Hepatocyte (in vitro differentiated cells): ENCODE measurements at regions not wholly inside any gene's neighbourhood (a gene's known extent, or its start where the extent isn't known, plus 50 kb on each side); places are given as distances from the start of the nearest gene placed in this dataset.

Source experiments
- DNase-seq: peaks from one replicate; pipeline ENCODE4 v3.0.0-alpha.2; 2016; ENCODE audit warnings: low spot score
- H2AFZ ChIP-seq: fragments of 200-600 bp; sonication (generic); 2 replicates; pipeline ENCODE4 v1.6.0; 2016; ENCODE audit warnings: antibody characterized with exemption, mild to moderate bottlenecking
- H3K27ac ChIP-seq: fragments of 200-600 bp; sonication (generic); 2 replicates; pipeline ENCODE4 v1.5.1; 2016; ENCODE audit warnings: mild to moderate bottlenecking
- H3K27me3 ChIP-seq: fragments of 200-600 bp; sonication (generic); 2 replicates; pipeline ENCODE4 v1.6.1; 2016
- H3K36me3 ChIP-seq: fragments of 200-600 bp; sonication (generic); replicated peaks from 2 replicates; pipeline ENCODE4 v1.5.1; 2016; ENCODE audit warnings: low read depth; ENCODE audit not compliant: insufficient read depth
- H3K4me1 ChIP-seq: fragments of 200-600 bp; sonication (generic); 2 replicates; pipeline ENCODE4 v1.5.1; 2016; ENCODE audit warnings: mild to moderate bottlenecking, moderate library complexity; ENCODE audit not compliant: insufficient read depth
- H3K4me2 ChIP-seq: fragments of 200-600 bp; sonication (generic); 2 replicates; pipeline ENCODE4 v1.6.0; 2016
- H3K4me3 ChIP-seq: fragments of 200-600 bp; sonication (generic); 2 replicates; pipeline ENCODE4 v1.5.1; 2016; ENCODE audit warnings: mild to moderate bottlenecking
- H3K79me2 ChIP-seq: fragments of 200-600 bp; sonication (generic); 2 replicates; pipeline ENCODE4 v1.6.0; 2017; ENCODE audit warnings: mild to moderate bottlenecking
- H3K9me2 ChIP-seq: fragments of 200-600 bp; sonication (generic); replicated peaks from 2 replicates; pipeline ENCODE4 v1.6.0; 2017; ENCODE audit warnings: mild to moderate bottlenecking; ENCODE audit not compliant: insufficient read depth
- H3K9me3 ChIP-seq: fragments of 200-600 bp; sonication (generic); 2 replicates; pipeline ENCODE4 v1.5.1; 2016; ENCODE audit warnings: low read depth, mild to moderate bottlenecking
- H4K20me1 ChIP-seq: fragments of 200-600 bp; sonication (generic); 2 replicates; pipeline ENCODE4 v1.6.0; 2016; ENCODE audit warnings: mild to moderate bottlenecking; ENCODE audit not compliant: insufficient read depth, poor library complexity, severe bottlenecking
- EZH2 ChIP-seq: fragments of 200-600 bp; sonication (generic); IDR thresholded peaks from 2 replicates; pipeline ENCODE4 v1.6.1; 2016; ENCODE audit warnings: antibody characterized with exemption, mild to moderate bottlenecking, borderline replicate concordance
- EZH2phosphoT487 ChIP-seq: fragments of 200-600 bp; sonication (generic); IDR thresholded peaks from one replicate; pipeline ENCODE4 v1.6.1; 2018; ENCODE audit warnings: antibody characterized with exemption, mild to moderate bottlenecking, low read depth, moderate library complexity; ENCODE audit not compliant: unreplicated experiment, severe bottlenecking
- WGBS: methylation state at CpG from one replicate; pipeline ENCODE4 v1.1.6; 2016; ENCODE audit warnings: low lambda C conversion rate; ENCODE audit errors: missing lambda C conversion rate; 5-methylcytosine and 5-hydroxymethylcytosine counted together
- TF ChIP-seq, protein P1 (sequence below): fragments of 200-600 bp; sonication (generic); IDR thresholded peaks from 2 replicates; pipeline ENCODE4 v1.5.1; 2016; ENCODE audit warnings: antibody characterized with exemption, mild to moderate bottlenecking; ENCODE audit not compliant: poor library complexity

DNA sequence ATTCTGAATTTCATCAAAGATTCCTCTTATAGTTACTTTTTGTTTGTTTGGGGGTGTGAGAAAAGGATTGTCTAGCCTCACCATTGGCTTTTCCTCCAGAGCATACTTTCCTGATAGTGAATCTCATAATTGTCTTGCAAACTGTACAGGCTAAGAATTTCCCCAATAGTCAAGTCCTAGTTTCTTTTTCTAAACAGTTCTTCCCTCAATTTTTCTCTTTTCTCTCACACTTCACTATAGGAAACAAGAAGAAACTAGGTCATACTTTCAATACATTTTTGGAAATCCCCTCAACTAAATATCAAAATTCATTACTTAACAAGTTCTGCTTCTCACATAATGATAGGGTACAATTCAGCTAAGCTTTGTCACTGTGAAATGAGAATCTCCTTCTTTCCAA lies 241.9 kb downstream of the IL20RB start:
- Histone ChIP-seq H3K27me3 (no peaks in the 10 kb centered on the region), H3K4me1 (no peaks in the 10 kb centered on the region), H3K9me2 (no peaks in the 10 kb centered on the region), H3K27ac (no peak overlapping the region), H3K4me2 (no peak overlapping the region), H3K36me3 (no peaks in the 10 kb centered on the region), H3K4me3 (no peak overlapping the region), H4K20me1 (no peaks in the 10 kb centered on the region), H3K9me3 (no peaks in the 10 kb centered on the region), H2AFZ (no peak overlapping the region), H3K79me2 (no peaks in the 10 kb centered on the region)
- DNase-seq, result no peak
- TF ChIP-seq, protein P1, sequence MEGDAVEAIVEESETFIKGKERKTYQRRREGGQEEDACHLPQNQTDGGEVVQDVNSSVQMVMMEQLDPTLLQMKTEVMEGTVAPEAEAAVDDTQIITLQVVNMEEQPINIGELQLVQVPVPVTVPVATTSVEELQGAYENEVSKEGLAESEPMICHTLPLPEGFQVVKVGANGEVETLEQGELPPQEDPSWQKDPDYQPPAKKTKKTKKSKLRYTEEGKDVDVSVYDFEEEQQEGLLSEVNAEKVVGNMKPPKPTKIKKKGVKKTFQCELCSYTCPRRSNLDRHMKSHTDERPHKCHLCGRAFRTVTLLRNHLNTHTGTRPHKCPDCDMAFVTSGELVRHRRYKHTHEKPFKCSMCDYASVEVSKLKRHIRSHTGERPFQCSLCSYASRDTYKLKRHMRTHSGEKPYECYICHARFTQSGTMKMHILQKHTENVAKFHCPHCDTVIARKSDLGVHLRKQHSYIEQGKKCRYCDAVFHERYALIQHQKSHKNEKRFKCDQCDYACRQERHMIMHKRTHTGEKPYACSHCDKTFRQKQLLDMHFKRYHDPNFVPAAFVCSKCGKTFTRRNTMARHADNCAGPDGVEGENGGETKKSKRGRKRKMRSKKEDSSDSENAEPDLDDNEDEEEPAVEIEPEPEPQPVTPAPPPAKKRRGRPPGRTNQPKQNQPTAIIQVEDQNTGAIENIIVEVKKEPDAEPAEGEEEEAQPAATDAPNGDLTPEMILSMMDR, result no peak
- TF ChIP-seq EZH2phosphoT487 (no peak), EZH2 (no peak)

GRCh38 chr3:137201066-137201465 lies 243.3 kb downstream of the IL20RB start:
- no peaks in the 10 kb centered on the region for H3K9me3 ChIP-seq
- H3K4me3 ChIP-seq, result no peak overlapping the region
- no peak overlapping the region for H3K4me2 ChIP-seq
- no peaks in the 10 kb centered on the region for H3K9me2 ChIP-seq
- H3K36me3 ChIP-seq, result no peaks in the 10 kb centered on the region
- no peaks in the 10 kb centered on the region for H3K27me3 ChIP-seq
- H3K79me2 ChIP-seq, result no peaks in the 10 kb centered on the region
- H3K27ac ChIP-seq, result no peak overlapping the region
- H4K20me1 ChIP-seq, result no peaks in the 10 kb centered on the region
- DNase-seq, result no peak
- 96% methylated on average over 3 of the region's 3 CpGs for WGBS
- peaks cover 8% of the 10 kb centered on the region for H3K4me1 ChIP-seq
- TF ChIP-seq, protein P1, result no peak
- TF ChIP-seq EZH2phosphoT487, result no peak
- no peak overlapping the region for H2AFZ ChIP-seq

- 86% methylated on average over 5 of the region's 5 CpGs for WGBS
- no peak overlapping the region for H3K27ac ChIP-seq
- no peak overlapping the region for H2AFZ ChIP-seq
- no peak overlapping the region for H3K4me3 ChIP-seq
- no peaks in the 10 kb centered on the region for H3K9me3 ChIP-seq
- H3K9me2 ChIP-seq, result no peaks in the 10 kb centered on the region
- no peak overlapping the region for H3K4me2 ChIP-seq
- no peaks in the 10 kb centered on the region for H3K79me2 ChIP-seq
- peaks cover 8% of the 10 kb centered on the region for H3K4me1 ChIP-seq
- TF ChIP-seq, protein P1, result no peak
- TF ChIP-seq EZH2 (no peak), EZH2phosphoT487 (no peak)
- no peaks in the 10 kb centered on the region for H4K20me1 ChIP-seq
- DNase-seq, result peak; percentile 13
- no peaks in the 10 kb centered on the region for H3K36me3 ChIP-seq
- H3K27me3 ChIP-seq, result no peaks in the 10 kb centered on the region
Observed at GRCh38 chr3:137202941-137203340, 245.2 kb downstream of the IL20RB start.

DNA sequence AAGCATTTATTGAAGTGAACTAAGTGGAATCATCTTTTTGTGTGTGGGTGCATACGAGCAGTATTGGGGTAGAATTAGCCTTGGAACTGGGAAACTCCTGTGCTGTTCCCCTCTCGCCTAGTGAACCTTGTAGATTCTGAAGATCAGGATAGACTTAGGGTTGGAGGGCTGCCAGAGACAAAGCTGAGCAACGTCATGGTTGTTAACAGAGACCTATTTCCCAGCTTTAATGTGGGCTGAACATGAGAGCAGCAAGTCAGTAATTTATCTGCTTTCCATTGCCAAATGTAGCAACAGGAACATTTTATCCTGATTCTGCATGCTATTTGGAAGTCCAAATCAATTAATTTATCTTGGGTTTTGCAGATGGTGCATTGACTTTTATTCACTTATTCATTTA lies 246.6 kb downstream of the IL20RB start:
- no peak overlapping the region for H3K4me2 ChIP-seq
- H3K9me3 ChIP-seq, result no peaks in the 10 kb centered on the region
- 74% methylated on average over 3 of the region's 3 CpGs for WGBS
- H3K36me3 ChIP-seq, result no peaks in the 10 kb centered on the region
- no peaks in the 10 kb centered on the region for H3K27me3 ChIP-seq
- H3K4me1 ChIP-seq, result peaks cover 8% of the 10 kb centered on the region
- H3K27ac ChIP-seq, result no peak overlapping the region
- peak; percentile 48 for DNase-seq
- no peak overlapping the region for H2AFZ ChIP-seq
- no peaks in the 10 kb centered on the region for H3K79me2 ChIP-seq
- TF ChIP-seq EZH2phosphoT487 (no peak), EZH2 (no peak)
- TF ChIP-seq, protein P1, result no peak
- H3K9me2 ChIP-seq, result no peaks in the 10 kb centered on the region
- no peak overlapping the region for H3K4me3 ChIP-seq
- H4K20me1 ChIP-seq, result no peaks in the 10 kb centered on the region
